COLO668 (cell line): ENCODE measurements at regions not wholly inside any gene's neighbourhood (a gene's known extent, or its start where the extent isn't known, plus 50 kb on each side); places are given as distances from the start of the nearest gene placed in this dataset.
"Not testable (repeated sequence)": the region's sequence is repeated elsewhere in the genome, so short reads cannot be mapped to it uniquely, and the experiment has no call there.

ENCODE experiments used
- DNase-seq: peaks from one replicate; lab custom pipeline; 2025; ENCODE audit not compliant: unreplicated experiment; lab: John Stamatoyannopoulos, UW

DNA sequence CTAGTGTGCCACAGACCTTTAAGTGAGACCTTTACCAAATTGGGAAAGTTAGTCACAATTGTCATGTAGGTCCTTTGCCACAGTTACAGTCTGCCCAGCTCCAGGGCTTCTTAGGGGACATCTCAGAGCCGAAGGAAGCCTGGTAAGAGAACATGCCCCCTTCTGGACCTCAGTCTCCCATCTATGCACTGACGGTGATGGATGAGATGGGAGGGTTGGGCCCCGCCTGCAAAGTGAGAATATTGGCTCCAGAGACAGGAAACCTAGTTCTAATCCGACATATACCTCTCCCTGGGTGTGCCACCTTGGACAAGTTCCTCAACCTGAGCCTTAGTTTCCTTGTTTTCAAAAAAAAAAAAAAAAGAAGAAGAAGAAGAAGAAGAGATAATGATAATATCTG lies 85.1 kb upstream of the NAV2 start:
- no peak for DNase-seq

DNA sequence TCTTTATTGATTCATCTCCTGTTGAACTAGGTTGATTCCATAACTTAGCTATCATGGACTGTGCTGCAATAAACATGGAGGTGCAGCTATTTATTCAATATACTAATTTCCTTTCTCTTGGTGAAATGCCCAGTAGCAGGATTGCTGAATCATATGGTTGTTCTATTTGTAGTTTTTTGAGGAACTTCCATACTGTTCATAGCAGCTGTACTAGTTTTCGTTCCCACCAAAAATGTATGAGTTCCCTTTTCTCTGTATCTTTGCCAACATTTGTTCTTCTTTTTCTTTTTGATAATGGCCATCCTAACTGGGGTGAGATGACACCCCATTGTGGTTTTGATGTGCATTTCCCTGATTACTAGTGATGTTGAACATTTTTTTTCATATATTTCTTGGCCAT lies 87.2 kb upstream of the NAV2 start:
- DNase-seq, result no peak

DNA sequence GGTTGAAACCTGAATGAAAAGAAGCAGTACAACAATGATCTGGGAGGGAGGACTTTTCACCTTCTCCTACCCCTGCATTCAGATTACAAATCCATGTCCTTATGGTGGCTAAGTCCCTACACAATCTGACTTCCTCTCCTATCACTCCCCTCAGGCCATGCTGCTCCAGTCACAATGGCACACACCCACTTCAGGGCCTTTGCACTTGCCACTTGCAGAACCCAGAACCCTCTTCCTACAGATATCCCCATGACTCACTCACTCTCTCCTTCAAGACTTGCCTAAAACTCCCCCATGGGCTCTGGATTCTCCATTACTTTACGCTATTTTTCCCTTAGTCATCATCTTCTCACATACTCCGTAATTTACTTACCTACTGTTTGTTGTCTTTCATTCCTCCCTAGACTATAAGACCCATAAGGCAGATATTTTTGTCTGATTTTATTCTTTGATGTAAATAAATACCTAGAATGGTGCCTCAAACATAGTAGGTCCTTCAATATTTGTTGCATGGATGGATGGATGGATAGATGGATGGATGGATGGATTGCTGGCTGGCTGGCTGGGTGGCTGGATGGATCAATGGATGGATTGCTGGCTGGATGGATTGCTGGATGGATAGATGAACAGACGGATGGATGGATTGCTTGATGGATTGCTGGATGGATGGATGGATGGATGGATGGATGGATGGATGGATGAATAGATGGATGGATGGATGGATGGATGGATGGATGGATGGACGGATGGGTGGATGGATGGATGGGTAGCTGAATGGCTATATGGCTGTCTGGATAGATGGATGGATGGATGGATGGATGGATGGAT lies 94.7 kb upstream of the NAV2 start:
- no peak for DNase-seq

DNA sequence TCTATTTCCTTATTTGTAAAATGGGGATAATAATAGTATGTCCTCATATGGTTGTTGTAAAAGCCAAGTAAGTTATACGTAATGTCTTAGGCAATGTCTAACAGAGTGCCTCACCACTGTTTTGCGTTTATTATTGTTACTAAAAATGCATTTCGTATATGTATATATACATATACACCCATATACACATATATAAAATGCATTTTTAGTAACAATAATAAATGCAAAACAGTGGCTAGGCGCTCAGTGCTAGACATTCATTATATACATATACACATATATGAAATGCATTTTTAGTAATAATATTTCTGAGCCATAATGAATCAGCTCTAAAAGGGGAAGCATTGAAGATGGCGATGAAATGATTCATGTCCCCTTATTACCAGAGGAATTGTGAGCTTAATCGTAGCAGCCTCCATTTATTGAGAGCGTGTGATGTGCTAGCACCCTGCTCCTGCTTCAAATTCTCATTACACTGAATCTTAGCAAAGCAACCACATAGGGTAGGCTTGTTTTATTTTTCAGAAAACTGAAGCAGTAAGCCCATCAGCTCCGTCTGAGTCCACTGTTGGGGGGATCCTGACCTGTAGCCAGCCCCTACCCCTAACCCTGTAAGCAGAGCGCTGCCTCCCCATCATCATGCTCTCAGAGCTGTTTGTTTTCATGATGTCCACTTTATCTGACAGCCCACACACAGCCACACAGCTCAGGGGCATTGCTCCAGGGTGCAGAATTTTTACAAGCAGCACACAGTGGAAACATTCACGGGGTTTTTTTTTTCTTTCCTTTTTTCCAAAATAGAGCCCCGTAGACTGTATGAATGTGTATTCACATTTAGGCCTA lies 97.1 kb upstream of the NAV2 start:
- DNase-seq, result no peak

DNA sequence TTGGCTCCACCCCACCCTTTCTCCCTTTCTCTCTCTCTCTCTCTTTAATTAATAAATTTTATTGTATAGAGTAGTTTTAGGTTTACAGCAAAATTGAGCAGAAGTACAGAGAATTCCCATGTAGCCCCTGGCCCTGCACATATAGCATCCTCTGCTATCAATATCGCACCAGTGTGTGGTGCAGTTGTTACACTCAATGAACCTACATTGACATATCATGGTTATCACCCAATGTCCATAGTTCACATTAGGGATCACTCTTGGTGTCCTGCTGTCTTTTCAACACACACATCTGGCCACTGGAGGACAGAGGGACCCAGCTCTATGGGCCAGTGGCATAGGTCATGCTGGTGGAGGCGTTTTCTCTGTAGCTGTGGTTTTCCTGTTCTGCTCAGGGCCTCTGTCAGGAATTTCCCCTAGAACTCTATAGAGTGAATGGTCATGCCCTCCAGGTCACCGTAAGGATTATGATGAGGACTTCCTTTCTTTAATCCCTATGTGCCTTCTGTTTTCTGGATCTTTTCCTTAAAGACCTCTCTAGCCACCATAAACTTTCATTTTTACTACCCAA lies 98.2 kb upstream of the NAV2 start:
- no peak for DNase-seq

DNA sequence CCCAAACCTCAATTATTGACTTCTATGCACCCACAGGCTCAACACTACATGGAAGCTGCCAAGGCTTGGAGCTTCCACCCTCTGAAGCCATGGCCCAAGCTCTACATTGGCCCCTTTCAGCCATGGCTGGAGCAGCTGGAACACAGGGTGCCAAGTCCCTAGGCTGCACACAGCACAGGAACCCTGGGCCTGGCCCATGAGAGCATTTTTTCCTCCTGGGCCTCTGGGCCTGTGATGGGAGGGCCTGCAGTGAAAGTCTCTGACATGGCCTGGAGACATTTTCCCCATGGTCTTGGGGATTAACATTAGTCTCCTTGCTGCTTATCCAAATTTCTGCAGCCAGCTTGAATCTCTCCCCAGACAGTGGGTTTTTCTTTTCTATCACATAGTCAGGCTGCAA lies 100.6 kb upstream of the NAV2 start:
- not testable (repeated sequence) for DNase-seq

DNA sequence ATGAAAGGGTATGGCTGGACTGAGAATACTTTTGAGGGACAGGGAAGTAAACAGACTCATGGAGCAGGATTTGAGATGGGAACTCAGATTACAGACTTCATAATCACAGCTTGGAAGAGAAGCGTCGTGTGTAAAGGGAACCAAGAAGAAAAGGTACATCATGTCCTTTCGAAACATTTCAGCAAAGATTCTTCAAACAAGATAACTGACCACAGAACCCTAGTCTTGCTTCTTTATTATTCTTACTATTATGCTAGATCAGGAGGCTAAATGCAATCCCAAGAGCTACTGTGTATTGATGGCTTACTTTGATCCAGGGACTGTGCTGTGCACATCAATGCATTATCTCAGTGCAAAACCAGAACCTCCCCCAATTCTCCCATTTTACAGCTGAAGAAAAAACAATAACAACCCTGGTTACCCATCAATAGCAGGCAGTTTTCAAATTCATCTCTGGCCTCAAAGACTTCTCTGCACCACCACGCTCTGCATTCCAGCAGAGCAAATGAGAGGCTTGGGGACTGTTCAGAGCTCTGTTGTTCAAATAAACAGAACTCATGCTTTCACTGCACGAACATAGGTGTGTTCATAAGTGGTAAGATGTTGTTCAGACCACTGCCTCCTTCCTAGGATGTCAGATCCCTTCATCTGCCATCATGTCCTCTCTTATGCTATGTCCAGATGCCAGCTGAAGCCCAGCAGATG lies 104.8 kb upstream of the NAV2 start:
- DNase-seq, result no peak

DNA sequence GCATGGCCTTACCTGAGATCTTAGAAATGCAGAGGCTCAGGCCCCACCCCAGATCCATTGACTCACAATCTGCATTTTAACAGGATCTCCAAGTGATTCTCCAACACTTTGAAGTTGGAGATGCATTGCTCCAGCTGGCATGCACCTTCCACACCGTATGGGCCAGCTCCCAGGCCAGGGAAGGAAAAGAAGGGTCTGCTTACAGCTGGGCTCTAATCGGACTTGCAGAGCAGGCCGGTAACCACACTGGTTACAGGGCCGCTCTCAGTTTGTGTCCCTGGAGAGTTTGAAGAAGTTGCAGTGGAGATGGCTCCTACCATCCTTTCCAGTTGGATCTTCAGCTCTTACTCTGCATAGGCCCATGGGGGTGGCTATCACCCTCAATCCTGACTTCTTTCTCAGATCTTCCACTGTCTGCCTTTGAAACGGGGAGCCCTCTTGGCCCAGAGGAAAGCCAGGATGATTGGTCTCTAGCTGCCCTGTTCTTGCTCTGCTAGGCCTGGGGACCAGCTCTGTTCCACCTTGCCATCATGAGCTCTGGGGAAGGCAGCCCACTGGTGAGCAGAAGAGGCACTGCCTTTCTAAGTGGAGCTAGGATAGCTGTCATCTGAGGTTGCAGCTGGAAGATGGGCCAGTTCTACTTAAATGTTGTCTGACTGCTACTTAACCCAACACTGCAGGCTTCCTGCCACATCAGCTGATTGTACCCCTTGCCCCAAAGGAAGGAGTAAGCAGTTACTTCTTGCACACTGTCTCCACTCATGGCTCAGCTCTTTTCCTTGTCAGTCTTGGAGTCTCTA lies 105.6 kb upstream of the NAV2 start:
- DNase-seq, result no peak

DNA sequence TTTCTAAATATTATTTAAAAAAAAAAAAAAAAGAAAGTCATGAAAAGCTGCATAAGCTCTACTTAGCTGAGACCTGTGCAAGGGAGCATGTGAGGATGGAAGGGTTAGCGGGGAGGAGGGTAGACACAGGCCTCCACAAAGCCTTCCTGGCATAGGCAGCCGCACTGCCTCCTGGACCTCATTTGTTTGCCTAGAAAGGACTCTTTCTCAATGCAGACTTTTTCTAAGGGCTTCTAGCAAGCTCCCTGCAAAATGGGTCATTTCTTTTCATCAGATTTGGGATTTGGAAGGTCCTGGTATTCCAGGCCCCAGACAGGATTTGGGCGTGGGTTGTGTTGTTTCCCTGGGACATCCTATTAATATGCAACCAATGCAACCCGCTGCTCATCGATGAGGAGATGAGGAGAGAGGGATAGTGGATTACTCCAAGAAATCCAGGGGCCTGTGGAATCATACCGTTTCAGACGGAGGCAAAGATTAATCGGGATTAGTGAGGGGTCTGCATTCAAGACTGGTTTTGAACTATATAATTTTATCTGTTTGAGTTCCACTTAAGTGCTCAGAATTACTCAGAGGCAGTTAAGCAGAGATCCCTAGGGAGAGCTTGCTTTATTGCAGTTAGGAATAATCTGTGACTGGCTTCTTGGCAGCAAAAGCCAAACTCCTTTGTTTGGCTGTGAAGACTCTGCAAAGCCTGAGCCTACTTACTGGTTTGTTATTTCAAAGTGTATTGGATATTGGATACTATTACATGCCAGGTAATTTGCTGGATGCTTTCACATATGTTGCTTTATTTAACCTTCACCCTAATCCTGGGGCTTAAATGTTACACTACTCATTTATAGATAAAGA lies 106.9 kb upstream of the NAV2 start:
- no peak for DNase-seq

DNA sequence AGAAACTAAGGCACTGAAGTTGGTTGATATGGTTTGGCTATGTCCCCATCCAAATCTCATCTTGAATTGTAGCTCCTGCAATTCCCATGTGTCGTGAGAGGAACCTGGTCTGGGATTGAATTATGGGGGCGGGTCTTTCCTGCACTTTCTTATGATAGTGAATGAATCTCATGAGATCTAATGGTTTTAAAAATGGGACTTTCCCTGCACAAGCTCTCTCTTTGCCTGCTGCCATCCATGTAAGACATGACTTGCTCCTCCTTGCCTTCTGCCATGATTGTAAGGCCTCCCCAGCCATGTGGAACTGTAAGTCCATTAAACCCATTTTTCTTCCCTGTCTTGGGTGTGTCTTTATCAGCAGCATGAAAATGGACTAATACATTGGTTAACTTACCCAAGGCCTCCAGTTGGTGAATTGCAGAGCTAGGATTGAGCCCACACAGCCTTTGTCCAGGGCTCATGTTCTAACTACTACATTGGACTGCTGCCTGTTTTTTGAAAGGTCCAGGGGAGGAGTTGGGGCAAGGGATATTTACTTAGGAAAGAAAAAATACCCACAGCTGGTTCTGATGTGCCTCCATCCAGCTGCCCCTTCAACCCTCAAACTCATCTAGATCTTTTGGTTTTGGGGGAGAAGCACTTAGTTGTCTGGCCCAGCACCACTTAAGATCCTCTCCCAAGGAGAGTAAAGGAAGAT lies 107.8 kb upstream of the NAV2 start:
- DNase-seq, result no peak

DNA sequence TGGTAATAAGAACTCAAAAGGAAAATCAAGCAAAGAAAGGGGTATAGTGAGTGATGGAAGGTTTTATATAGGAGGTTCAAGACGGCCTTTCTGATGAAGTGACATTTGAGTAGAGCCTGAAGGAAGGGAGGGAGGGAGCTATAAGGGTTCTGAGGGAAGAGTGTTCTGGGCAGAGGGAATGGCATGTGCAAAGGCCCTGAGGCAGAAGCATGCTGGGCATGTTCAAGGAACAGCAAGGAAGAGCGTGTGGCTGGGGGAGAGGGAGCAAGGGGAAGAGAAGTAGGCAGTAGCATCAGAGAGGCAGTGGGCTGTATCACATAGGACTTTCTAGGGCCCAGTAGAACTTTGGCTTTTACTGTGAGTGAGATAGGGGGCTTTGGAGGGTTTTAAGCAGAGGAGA lies 108.9 kb upstream of the NAV2 start:
- no peak for DNase-seq

DNA sequence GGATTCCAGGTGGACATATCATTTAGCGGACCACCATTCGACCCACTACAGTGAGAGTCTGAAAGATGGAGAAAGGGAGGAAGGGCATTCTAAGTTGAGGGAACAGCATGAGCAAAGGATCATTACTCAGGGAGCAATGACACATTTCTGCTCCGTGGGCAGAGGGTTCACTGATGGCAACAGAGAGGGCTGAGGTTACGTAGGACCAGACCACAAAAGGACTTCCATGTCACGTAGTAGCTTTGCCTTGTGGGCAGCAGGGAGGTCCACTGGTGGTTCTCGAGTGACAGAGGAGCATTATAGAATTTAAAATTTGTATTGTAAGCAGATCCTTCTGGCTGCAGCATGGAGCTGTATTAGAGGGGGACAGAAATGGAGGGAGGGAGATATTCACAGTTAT lies 109.7 kb upstream of the NAV2 start:
- no peak for DNase-seq

DNA sequence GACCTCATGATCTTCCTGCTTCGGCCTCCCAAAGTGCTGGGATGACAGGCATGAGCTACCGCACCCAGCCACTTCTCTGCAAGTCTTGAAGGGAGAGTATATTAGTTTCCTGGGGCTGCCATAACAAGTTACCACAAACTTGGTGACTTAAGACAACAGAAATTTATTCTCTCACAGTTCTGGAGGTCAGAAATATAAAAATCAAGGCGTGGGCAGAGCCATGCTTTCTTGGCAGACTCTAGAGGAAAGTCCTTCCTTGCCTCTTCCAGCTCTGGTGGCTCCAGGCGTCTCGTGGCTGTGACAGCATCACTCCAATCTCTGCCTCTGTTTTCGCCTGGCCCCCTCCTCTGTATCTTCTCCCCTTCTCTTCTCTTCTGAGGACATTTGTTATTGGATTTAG lies 110.2 kb upstream of the NAV2 start:
- no peak for DNase-seq

DNA sequence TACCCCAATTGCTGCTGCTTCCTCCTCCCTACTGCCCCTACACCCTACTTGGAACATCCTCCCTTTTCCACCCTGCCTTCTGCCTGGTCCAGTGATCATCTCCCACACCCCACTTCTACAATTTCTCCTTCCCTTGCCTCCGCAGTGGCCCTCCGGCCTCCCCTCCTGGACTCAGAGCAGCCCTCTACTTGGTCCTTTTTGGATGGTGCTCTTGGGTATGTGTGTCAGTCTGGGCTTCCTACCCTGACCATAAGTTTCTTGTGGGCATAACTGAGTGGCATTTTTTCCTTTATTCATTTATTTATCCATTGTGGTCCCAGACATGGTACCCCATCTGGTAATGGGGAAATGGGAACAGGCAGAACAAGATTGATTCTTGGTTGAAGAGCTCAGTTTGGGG lies 111.4 kb upstream of the NAV2 start:
- DNase-seq, result no peak

DNA sequence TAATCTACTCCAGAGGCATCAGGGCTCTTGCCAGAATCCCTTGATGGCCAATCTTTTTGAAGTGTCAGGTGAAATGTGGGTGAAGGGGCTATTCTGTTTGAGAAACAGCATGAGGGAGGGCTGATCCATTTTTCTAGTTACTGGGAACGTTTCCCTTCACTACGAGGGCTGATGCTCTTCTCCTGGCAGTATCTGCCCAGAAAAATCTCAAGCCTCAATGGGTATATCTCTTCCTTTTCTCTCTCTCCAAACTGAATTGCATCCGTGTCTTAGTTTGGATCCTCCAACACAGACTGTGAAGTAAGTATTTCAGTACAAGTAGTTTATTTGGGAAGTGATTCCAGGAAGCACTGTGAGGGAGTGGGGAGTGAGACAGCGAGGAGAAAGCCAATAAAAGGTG lies 113.0 kb upstream of the NAV2 start:
- no peak for DNase-seq

DNA sequence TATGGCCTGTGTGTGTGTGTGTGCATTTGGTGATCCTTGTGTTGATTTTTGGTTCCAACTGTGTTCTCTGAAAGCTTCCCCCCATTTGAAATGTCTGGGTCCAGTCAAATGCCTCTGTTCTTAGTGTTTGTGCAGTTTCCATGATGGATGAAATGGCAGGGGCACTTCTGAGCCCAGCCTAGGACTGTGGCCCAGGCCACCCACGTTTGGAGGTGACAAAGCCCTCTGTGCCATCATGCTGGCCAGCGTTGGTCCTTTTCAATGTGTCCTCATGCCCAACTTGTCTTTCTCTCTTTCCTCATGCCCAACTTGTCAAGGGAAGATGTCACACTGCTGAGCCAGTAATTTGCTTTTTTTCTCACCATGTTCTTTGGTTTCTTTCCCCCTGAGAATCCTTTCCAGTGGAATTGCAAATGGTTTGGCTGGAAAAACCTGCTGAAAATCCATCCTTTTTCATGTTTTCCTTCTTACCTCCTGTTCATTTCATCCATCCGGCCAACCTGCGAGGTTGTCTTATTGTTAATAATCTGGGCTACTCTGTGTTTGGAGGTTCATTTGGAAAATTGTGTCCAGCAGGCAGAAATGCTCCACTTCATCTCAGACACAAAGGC lies 113.7 kb upstream of the NAV2 start:
- DNase-seq, result no peak

DNA sequence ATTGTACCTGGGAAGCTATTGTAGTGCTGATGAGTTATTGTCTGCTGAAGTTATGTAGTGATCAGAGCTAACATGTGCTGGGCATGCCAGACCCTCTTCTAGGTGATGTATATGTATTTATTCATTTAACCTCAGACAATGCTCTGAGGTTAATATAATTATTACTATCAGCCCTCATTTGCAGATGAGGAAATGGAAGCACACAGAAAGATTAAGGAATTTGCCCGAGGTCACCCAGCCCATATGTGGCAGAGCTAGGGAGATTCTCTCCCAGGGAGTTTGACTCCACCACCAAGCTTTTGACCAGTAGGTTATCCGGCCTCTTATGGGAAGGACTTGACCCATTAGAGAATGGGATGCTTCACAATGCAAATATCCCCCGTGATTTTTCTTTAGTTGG lies 114.2 kb upstream of the NAV2 start:
- no peak for DNase-seq

DNA sequence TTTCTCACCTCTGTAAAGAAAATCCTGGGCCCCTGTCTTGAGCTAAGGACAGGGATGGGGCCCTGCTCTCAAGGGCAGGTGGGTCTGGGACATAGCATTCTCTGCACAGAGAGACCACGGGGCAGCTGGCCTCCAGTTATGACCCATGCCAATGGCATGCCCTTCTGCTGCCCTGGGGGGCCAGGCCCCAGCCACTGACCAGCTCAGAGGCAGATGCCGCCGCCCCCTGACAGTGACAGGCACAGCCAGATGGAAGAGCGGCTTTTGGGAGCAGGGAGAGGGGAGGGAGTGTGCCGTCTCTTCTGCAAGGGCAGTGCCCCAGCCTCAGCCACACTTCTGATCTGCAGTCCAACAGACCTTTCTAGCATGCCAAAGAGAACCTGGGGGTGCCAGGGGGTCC lies 114.8 kb upstream of the NAV2 start:
- DNase-seq, result no peak

DNA sequence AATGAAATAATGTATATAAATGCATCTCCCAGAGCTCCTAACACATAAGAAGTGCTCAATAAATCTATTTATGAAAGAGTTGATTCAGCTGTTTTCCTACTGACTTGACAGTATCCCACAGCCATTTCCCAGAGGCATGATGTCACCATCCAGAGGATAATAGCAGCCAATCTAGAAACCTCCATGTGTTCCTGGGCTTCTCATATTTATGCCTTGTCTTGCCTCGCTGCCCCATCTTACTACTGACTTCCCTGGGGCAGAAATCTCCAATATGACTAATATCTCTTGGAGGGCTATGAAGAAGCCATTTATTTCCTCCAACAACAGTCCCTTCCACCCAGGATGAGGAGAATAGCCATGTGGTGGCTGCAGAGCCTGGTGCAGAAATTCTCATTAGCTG lies 115.4 kb upstream of the NAV2 start:
- DNase-seq, result no peak
